VCaP (cell line): ENCODE measurements at regions not wholly inside any gene's neighbourhood (a gene's known extent, or its start where the extent isn't known, plus 50 kb on each side); places are given as distances from the start of the nearest gene placed in this dataset.
"Not testable (repeated sequence)": the region's sequence is repeated elsewhere in the genome, so short reads cannot be mapped to it uniquely, and the experiment has no call there.

Source experiments
- H3K27ac ChIP-seq: fragments of 450-650 bp; 2 replicates; pipeline ENCODE4 v1.5.1; 2017
- TF ChIP-seq, protein P1 (sequence below): fragments of 450-650 bp; conservative IDR thresholded peaks from 2 replicates; pipeline ENCODE4 v1.5.1; 2017; ENCODE audit warnings: mild to moderate bottlenecking, moderate library complexity

DNA sequence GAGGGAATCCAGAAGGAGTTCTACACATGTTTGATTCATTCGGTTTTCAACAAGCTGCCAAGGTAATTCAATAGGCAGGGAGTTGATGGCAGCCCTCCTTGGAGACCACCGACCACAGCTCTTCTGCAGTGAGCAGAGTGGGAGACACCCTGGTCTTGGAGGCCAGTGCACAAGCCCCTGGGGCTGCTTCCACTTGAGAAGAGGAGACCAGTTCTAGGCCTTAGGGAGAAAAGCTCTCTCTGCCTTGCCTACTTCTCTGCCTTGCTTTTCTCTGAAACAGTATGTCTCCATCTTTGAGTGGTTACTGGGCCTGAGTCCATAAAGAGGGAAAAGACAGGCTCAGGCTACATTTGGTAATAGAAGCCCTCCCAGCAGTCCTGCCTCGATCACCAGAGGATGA is 671.9 kb downstream of the UQCRFS1 start:
- TF ChIP-seq, protein P1, sequence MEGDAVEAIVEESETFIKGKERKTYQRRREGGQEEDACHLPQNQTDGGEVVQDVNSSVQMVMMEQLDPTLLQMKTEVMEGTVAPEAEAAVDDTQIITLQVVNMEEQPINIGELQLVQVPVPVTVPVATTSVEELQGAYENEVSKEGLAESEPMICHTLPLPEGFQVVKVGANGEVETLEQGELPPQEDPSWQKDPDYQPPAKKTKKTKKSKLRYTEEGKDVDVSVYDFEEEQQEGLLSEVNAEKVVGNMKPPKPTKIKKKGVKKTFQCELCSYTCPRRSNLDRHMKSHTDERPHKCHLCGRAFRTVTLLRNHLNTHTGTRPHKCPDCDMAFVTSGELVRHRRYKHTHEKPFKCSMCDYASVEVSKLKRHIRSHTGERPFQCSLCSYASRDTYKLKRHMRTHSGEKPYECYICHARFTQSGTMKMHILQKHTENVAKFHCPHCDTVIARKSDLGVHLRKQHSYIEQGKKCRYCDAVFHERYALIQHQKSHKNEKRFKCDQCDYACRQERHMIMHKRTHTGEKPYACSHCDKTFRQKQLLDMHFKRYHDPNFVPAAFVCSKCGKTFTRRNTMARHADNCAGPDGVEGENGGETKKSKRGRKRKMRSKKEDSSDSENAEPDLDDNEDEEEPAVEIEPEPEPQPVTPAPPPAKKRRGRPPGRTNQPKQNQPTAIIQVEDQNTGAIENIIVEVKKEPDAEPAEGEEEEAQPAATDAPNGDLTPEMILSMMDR, result no peak
- H3K27ac ChIP-seq, result no peak overlapping the region

DNA sequence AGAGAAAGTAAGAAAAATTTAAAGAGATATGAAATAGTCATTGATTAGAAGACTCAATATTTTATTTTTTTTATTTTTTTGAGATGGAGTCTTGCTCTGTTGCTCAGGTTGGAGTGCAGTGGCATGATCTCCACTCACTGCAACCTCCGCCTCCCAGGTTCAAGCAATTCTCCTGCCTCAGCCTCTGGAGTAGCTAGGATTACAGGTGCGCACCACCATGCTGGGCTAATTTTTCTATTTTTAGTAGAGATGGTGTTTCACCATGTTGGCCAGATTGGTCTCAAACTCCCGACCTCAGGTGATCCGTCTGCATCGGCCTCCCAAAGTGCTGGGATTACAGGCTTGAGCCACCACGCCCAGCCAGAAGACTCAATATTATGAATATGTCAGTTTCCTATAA is 672.6 kb downstream of the UQCRFS1 start:
- H3K27ac ChIP-seq, result not testable (repeated sequence)

DNA sequence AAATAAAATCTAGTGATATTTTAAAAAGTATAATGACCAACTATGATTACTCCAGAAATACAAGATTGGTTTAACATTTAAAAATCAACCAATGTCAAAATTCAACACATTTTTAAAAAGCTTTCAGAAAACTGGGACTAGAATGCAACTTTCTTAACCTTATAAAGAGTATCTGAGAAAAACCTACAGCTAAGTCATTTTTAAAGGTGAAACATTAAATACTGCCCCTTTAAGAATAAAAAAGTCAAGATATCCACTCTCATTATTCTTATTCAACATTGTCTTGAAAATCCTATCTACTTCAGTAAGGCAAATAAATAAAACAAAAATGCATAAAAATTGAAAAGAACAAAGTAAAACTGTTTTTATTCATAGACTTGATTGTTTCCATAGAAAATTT is 673.2 kb downstream of the UQCRFS1 start:
- H3K27ac ChIP-seq, result no peak overlapping the region
- TF ChIP-seq, protein P1, result no peak

DNA sequence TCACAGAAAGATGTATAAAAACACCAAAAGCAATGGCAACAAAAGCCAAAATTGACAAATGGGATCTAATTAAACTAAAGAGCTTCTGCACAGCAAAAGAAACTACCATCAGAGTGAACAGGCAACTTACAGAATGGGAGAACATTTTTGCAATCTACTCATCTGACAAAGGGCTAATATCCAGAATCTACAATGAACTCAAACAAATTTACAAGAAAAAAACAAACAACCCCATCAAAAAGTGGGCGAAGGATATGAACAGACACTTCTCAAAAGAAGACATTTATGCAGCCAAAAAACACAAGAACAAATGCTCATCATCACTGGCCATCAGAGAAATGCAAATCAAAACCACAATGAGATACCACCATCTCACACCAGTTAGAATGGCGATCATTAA is 674.4 kb downstream of the UQCRFS1 start:
- not testable (repeated sequence) for H3K27ac ChIP-seq

DNA sequence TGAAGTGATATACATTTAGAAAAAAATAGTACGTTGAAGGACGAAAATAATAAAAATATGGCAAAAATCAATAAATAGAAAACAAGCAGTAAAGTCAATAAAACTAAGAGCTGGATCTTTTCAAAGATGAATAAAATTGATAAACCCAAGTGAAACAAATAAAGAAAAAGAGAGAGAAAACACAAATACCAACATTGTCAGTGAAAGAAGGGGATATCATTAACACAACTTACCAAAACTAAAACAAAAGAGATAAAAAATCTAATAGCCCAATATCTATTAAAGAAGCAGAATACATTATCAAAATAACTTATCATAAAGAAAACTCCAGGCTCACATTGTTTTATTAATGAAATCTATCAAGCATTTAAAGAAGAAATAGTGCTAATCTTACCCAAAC is 675.1 kb downstream of the UQCRFS1 start:
- H3K27ac ChIP-seq, result no peak overlapping the region

DNA sequence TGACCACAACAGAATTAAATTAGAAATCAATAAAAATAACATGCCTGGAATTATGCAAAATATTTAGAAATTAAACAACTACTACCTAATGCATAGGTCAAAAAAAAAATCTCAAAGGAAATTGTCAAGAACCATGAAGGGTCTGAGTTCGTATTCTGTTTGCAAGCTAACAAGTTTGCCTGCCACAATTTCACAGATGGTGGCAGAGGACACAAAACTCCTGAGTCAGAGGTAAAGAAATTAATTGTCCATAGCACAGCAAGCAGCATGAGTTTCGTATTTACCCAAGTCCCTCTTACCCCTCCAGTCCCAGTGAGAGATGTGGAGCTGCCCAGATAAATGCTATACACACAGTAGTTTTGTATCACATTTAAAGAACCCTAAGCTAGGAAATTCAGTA is 675.9 kb downstream of the UQCRFS1 start:
- no peak overlapping the region for H3K27ac ChIP-seq
- TF ChIP-seq, protein P1, result no peak

More for the DNA sequence above, 675.1 kb downstream of the UQCRFS1 start:
- TF ChIP-seq, protein P1, result no peak

DNA sequence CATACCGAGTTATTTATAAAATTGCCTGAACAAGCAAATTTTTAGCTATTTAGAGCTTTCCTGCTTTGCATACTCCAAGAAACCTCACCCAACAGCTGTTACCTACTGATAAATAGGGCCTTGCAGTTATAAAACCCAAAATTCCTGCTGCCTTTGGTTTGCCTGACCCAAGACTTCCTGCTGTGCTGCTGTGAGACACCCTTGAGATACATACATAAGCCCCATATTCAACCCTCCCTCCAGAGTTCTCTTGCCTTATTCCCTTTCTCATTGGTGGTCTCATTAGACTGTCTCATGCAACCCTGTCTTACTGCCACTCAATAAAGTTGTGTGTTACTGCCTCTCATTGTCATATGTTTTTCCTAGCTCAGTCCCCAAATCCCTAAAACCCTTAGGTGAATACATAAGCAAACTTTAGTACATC is 677.6 kb downstream of the UQCRFS1 start:
- TF ChIP-seq, protein P1, result no peak
- H3K27ac ChIP-seq, result no peak overlapping the region

DNA sequence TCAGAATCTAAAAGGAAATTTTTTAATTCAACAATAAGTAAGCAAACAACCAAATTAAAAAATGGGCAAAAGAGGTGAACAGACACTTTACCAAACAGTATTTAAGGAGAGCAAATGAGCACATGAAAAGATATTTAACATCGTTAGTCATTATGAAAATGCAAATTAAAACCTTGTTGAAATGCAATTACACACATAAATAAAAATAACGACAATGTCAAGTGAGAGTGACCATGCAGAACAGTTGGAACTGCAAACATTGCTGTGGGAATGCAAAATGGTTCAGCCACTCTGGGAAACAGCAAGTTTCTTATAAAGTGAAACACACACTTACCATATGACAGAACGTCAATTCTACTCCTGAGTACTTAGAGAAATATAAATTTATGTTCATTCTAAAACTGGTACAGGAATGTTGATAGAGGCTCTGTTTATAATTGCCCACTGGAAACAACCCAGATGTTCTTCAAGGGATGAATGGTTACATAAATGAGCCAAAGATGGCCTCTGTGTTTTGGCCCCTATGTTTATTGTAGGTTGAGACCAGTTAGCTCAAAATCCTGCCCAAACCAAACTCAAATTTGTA is 678.1 kb downstream of the UQCRFS1 start:
- H3K27ac ChIP-seq, result no peak overlapping the region
- TF ChIP-seq, protein P1, result no peak
